Neuron (in vitro differentiated cells): ENCODE measurements at regions not wholly inside any gene's neighbourhood (a gene's known extent, or its start where the extent isn't known, plus 50 kb on each side); places are given as distances from the start of the nearest gene placed in this dataset.

ENCODE experiments used
- H2AFZ ChIP-seq: one replicate; pipeline ENCODE4 v1.6.1; 2013; ENCODE audit warnings: low read depth, mild to moderate bottlenecking, inconsistent platforms, low read length, moderate library complexity
- H3K27me3 ChIP-seq: one replicate; pipeline ENCODE4 v1.6.1; 2013; ENCODE audit warnings: low read length; ENCODE audit not compliant: insufficient read depth
- H3K36me3 ChIP-seq: one replicate; pipeline ENCODE4 v1.6.1; 2013; ENCODE audit warnings: low read length; ENCODE audit not compliant: insufficient read depth
- H3K4me1 ChIP-seq: one replicate; pipeline ENCODE4 v1.6.1; 2013; ENCODE audit warnings: low read length; ENCODE audit not compliant: insufficient read depth
- H3K4me3 ChIP-seq: 2 replicates; pipeline ENCODE4 v1.5.1; 2013; ENCODE audit warnings: mild to moderate bottlenecking, low read length, moderate library complexity
- H3K9me3 ChIP-seq: one replicate; pipeline ENCODE4 v1.6.1; 2013; ENCODE audit warnings: low read length

DNA sequence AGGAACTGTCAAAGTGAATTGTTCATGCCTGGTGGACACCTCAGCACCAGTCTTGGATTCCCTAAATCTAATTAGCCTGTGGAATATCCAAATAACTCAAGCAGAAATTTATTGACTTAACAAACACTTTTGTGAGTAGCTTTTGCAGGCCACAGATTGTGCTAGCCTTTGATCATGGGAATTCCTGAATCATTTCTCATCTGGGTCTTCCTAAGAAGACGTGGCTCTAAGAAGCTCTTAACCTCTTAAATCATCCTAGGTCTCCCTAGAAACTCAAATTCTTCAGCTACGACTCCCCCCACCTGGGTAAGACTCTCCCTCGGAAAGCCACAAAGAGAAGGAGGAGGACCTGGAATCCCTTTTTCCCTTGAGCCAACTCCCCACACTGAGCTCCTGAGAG lies 53.8 kb upstream of the PSEN2 start:
- Histone ChIP-seq H3K9me3 (no peaks in the 10 kb centered on the region), H3K4me1 (peaks cover 15% of the 10 kb centered on the region), H3K36me3 (no peaks in the 10 kb centered on the region), H3K27me3 (no peaks in the 10 kb centered on the region), H2AFZ (no peak overlapping the region), H3K4me3 (no peak overlapping the region)

DNA sequence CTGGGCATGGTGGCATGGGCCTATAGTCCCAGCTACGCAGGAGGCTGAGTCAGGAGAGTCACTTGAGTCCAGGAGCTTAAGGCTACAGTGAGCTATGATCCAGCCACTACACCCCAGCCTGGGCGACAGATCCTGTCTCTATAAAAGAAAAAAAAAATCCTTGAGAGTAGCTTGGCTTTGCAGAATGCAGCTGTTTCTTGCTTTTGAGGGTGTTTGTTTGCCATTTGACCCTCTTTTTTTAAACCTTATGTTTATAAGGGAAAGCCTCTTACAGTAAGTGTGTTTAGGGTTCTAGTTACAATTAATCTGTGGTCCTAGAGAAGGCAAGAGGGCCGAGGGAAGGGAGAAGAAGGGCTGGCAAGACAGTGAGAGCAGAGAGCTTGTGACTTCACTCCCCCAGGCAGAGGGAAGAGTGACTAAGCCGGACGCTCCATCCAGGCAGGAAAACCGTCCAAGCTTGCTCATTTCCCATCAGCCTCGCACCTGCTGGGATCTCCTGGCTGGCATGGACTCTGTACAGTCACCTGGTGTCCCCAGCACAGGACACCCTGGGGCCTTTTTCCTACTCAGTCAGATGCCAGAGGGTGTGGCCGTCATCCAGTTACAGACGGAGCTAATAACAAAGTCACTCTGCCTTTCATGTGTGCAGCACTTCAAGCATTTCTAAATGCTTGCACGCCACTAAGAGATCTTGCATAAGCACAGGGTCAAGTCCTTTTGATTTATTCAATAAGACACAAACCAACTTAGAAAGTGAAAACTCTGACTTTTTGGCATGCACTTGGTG lies 55.5 kb upstream of the PSEN2 start:
- Histone ChIP-seq H3K4me3 (no peak overlapping the region), H2AFZ (peak overlapping the region; percentile 38), H3K36me3 (no peaks in the 10 kb centered on the region), H3K27me3 (no peaks in the 10 kb centered on the region), H3K4me1 (peaks cover 28% of the 10 kb centered on the region), H3K9me3 (no peaks in the 10 kb centered on the region)

DNA sequence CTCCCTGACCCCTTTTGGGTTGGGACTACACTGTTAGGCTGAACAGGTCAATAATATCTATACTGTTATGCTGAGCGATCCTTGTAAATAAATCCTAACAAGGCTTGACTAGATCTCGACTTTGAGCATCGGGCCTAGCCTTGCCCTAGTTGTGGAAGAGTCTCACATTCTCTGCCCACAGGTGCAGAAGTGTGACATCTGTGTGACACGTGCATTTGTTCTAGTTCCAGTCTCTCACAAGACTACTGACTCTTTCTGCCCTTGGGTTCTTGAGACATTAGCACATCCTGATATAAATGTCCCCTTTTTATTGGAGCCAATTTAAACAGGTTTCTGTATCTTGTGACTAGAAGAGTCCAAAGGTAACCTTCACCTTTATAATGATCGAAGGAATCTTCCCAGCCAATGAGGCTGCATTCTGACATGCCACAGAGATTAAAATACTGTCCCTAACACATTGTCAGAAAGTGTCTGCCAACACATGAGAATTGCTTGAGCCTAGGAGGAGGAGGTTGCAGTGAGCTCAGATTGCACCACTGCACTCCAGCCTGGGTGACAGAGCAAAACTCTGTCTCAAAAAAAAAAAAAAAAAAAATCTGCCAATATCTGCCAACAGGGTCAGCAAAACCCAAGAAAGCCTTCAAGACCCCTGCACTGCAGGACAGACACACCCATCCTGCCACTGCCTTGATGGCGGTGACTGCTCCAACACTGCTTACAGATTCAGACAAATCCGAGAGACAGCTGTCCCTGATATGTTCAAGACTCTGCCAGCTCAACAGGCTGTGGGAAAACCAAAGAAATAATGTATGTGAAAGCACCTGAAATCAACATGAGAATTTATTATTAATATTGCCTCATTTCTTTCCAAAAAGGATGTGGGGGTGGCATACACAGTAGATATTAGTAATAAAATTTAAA lies 56.5 kb upstream of the PSEN2 start:
- Histone ChIP-seq H3K36me3 (no peaks in the 10 kb centered on the region), H3K4me3 (no peak overlapping the region), H2AFZ (no peak overlapping the region), H3K4me1 (peaks cover 38% of the 10 kb centered on the region), H3K9me3 (no peaks in the 10 kb centered on the region), H3K27me3 (no peaks in the 10 kb centered on the region)

DNA sequence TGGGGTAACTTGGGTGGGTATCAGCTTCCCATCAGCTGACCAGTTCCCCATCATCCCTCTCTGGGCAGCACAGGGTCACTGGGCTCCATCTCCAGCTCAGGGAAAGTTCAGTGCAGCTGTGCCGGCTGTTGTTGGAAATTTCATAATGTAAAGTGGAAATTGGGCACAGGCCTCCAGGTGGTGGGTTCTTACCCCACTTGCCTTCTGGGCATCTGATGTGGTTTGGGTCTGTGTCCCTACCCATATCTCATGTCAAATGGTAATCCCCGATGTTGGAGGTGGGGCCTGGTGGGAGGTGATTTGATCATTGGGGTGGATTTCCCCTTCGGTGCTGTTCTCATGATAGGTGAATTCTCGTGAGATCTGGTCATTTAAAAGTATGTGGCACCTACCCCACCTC lies 59.7 kb upstream of the PSEN2 start:
- no peaks in the 10 kb centered on the region for H3K36me3 ChIP-seq
- H2AFZ ChIP-seq = no peak overlapping the region
- no peaks in the 10 kb centered on the region for H3K27me3 ChIP-seq
- no peaks in the 10 kb centered on the region for H3K9me3 ChIP-seq
- H3K4me3 ChIP-seq = no peak overlapping the region
- peaks cover 38% of the 10 kb centered on the region for H3K4me1 ChIP-seq

DNA sequence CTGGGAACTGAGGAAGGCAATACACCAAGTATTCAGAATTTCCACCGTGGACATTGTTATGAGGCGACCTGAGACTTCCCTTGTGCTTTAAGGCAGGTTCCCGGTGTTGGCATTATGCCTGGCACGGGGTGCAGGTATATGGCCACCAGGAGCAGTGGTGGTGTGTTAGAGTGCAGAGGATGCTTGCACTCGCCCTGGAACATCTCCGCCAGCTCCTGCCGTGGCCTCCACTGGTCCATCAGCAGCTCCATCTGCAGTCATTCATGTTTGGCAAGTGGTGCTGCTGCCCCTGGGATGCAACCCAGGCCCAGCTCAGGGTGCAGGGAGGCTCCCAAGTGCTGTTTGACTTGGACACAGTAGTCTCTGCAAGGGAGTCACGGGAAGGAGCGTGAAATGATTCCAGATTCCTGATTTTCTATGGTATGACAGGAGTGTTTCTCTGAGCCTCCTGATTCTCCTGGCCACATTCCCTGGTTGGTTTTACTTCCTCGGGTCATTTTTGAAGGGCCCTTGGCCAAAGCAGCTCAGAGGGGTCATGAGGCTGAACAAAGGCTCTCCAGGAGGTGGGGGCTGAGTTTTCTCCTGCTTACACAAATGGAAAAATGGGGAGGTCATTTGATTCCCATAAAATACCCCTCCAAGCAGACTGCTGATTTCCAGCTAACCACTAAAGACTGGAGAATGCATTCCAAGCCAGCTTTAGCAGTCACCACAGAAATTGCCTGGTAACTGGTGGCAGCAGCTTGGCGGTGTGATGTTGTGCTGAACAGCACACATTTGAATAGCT lies 60.4 kb upstream of the PSEN2 start:
- H3K9me3 ChIP-seq = no peaks in the 10 kb centered on the region

DNA sequence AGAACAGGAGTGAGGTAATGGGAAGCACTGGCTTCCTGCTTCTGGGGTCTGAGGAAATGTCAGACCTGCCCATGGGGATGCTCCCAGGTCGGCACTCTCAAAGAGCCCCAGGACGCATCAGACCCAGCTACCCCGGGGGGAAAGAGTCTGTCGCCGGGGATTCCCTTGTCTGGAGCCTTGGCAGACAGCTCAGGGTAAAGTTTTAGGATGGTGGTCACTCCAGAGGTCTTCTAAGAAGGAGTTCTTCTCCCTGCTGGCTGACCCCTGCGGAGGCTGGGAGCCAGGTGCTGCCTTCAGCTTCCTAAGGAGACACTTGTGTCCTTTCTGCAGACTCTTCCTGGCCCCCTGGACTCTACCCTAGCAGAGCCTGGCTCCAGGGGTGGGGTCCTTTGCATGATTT lies 61.9 kb upstream of the PSEN2 start:
- Histone ChIP-seq H3K27me3 (no peaks in the 10 kb centered on the region), H2AFZ (no peak overlapping the region), H3K4me3 (no peak overlapping the region), H3K9me3 (no peaks in the 10 kb centered on the region), H3K4me1 (peaks cover 23% of the 10 kb centered on the region), H3K36me3 (no peaks in the 10 kb centered on the region)

More for the DNA sequence above, 60.4 kb upstream of the PSEN2 start:
- Histone ChIP-seq H2AFZ (no peak overlapping the region), H3K4me1 (peaks cover 32% of the 10 kb centered on the region), H3K4me3 (no peak overlapping the region), H3K36me3 (no peaks in the 10 kb centered on the region), H3K27me3 (no peaks in the 10 kb centered on the region)

DNA sequence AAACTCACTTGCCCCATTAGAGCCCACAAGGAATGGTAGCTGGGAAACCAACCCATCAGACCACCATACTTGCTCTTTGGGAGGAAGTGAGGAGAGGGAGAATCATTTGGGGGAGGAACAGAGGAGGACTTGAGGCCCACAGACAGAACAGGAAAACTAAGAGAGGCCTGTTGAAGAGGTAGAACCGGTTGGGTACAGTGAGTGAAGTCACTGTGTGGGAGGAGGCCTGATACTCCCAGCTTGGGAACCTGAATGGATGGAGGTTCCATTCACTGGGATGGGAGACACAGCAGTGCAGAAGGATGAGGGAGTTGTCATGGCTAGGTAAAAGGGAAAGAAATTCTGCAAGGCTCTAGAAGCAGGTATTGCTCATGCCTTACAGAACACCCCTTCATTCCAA lies 63.4 kb upstream of the PSEN2 start:
- no peaks in the 10 kb centered on the region for H3K36me3 ChIP-seq
- no peaks in the 10 kb centered on the region for H3K27me3 ChIP-seq
- H2AFZ ChIP-seq = no peak overlapping the region
- H3K4me1 ChIP-seq = peaks cover 23% of the 10 kb centered on the region
- no peak overlapping the region for H3K4me3 ChIP-seq
- no peaks in the 10 kb centered on the region for H3K9me3 ChIP-seq

DNA sequence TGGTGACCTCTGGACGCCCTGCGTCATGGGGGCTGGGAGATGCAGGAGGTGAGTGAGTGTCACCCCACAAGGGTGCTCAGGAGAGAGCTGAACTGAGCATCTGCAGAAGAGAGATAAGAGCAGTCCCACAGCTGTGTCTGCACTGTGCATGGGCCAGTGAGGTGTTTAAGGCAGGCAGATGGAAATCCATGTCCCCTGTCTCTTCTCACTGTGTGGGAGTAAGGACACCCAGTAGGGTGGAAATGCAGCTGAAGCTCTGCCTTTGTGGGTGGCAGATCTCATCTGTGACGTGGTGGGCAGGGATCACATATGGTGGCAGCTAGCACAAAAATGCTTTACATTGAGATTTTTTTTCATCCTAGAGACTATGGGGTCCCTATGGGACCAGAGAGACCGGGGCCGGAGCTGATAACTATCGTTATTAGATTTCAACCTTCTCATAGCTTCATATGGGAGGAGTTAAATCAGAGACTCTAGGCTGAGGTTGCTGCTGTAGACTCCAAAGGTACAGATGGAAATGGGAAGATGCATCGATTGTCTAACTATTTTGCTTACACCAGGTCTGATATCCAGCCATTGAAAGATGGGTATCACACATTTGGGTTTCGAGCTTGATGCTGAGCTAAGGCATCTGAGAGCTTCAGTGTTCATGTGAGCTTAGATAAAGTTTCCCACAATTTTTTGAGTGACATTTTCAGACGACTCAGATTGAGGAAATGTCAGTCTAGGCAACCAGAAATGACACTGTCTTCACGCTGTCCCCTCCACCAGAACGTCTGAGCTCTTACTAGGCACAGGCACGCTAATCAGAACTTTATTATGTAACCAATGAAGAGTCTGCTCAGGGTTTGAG lies 65.3 kb upstream of the PSEN2 start:
- H3K27me3 ChIP-seq = no peaks in the 10 kb centered on the region
- H2AFZ ChIP-seq = no peak overlapping the region
- H3K9me3 ChIP-seq = no peaks in the 10 kb centered on the region
- no peak overlapping the region for H3K4me3 ChIP-seq
- no peaks in the 10 kb centered on the region for H3K36me3 ChIP-seq
- peaks cover 12% of the 10 kb centered on the region for H3K4me1 ChIP-seq

DNA sequence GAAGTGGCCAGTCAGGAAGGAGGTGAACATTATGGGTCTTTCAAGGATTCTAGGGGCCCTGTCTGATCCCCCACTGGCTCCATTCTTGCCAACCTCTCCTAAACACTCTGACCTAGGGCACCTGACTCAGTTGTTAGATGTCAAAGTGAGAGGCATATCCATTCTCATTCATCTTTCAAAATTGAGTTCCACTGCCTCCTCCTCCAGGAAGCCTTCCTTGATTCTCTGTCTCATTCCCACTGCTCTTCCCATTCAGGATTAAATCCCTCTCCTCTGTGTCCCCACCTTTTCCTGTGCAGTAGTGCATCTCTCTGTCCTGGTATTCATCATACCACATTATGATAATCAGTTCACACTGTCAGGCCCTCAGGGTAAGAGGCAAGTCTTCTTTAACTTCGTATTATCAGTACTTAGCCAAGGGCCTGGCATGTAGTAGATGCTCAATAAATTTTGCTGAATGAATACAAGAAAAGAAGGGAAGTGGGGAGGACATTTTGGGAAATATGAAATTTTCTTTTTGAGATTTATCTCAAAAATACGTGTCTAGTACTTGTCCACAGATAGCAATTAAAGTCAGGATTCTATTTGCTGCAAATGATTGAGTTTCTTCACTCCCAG lies 61.8 kb upstream of the ITPKB start:
- H3K27me3 ChIP-seq = no peaks in the 10 kb centered on the region
- no peaks in the 10 kb centered on the region for H3K4me1 ChIP-seq
- no peak overlapping the region for H2AFZ ChIP-seq
- H3K4me3 ChIP-seq = no peak overlapping the region
- H3K36me3 ChIP-seq = no peaks in the 10 kb centered on the region
- H3K9me3 ChIP-seq = peaks cover 1% of the 10 kb centered on the region

DNA sequence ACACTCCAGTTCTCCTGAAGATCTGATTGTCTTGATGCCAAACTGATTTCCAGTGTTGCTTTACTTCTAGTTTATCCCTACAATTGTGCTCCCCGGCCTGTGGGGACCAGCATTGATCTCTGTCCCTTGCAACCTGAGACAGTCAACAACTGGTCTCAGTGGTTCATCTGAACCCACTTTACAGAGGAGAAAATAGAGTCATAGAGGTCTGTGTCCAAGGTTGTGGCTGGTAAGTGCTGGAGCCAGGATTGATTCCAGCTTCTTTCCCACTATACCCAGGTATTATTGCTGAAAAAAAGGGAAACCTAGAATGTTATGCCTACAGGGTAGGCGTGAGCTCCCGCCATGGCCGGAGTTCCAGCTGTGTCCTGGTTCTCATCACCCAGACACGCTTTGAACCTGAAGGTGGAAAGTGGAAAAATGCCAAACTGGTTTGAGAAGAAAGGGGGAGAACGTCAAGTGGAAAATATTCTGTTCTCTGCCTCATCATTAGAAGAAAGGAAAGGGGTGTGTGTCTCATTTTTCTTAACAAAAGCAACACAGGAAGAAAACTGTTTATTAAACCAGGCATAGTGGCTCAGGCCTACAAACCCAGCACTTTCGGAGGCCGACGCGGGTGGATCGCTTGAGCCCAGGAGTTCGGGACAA lies 60.7 kb upstream of the ITPKB start:
- H3K9me3 ChIP-seq = peaks cover 1% of the 10 kb centered on the region
- no peak overlapping the region for H2AFZ ChIP-seq
- no peaks in the 10 kb centered on the region for H3K36me3 ChIP-seq
- H3K4me1 ChIP-seq = no peaks in the 10 kb centered on the region
- no peaks in the 10 kb centered on the region for H3K27me3 ChIP-seq
- no peak overlapping the region for H3K4me3 ChIP-seq

DNA sequence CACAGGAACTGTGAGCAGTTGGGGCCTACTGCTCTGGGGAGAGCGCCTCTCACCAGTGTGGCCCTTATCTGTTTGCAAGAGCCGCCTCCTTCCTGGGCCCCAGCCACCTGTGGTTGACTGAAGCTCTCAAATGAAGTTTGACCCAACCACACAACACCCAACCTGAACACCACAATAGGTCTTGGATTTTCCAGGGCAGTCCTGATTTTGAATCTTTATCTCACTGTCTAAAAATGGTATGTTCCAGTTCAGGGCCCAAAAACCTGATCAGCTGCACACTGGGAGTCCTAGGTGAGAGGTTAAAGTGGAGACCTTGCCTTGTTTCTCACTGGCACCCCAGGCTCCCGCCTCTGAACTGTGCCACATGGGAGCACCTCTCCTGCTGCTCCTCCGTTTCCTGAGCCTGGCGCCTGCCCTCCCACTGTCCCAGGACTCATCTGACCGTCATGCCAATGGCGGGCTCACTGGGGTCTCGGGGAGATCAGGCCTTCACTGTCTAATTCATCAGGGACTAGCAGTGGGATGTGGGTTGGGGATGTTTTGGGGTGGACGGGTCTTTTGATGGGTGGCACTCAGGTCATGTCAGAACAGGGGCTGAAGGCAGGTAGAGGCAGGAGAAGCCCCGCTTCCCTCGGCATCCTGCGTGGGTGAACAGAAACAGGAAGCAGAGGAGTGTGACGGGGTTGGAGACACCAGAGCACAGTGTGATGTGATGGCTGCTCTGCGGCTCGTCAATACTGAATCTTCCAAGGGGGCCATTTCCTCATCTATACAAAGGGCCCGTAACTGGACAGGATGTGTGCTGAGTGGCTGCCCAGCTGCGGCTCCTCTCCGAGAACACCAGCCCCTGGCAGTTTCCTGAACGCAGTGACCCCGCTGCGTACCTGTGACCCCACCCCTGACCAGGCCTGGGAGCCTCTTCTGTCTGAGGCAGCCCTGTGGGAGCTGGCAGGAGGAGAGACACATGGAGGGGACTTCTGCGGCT lies 59.6 kb upstream of the ITPKB start:
- no peak overlapping the region for H2AFZ ChIP-seq
- peaks cover 1% of the 10 kb centered on the region for H3K9me3 ChIP-seq
- H3K27me3 ChIP-seq = no peaks in the 10 kb centered on the region
- H3K36me3 ChIP-seq = no peaks in the 10 kb centered on the region
- no peak overlapping the region for H3K4me3 ChIP-seq
- H3K4me1 ChIP-seq = no peaks in the 10 kb centered on the region
